GM12892 (cell line): ENCODE measurements at regions not wholly inside any gene's neighbourhood (a gene's known extent, or its start where the extent isn't known, plus 50 kb on each side); places are given as distances from the start of the nearest gene placed in this dataset.

Experiments
- POLR2A ChIP-seq: IDR thresholded peaks from 2 replicates; pipeline ENCODE4 v1.6.1; 2011; ENCODE audit warnings: low read depth, low read length, control low read depth
- TAF1 ChIP-seq: IDR thresholded peaks from 2 replicates; pipeline ENCODE4 v1.6.1; 2011; ENCODE audit warnings: low read depth, mild to moderate bottlenecking, control low read depth, low read length, borderline replicate concordance

DNA sequence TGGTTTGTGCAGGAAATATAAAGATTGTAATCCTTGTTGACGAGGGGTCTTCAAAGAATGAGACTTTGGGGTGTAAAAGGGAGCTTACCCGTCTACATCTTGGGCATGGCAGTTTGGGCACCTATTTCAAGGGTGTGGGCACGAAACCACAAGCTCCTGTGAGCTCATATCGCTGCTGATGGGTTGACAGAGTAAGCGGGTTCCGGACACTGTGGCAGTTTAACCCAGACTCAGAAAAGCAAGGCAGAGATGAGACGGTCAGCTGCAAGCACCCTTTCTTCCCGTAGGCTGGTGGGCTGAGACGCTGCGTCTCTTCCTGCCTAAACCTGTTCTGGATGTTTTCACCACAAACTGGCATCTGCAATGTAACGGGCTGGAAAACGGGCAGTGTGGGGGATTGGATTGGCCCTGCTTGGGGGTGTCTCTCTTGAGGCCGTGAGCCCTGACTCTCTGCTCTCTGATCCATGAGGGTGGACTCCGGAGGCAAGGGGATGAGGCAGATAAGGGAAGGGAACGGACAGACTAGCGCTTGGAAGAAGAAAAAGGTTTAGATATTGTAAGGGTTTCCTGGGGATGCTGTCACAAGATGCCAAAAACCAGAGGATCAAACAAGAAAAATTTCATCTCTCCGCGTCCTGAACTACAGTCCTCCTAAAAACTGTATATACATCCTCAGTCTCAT is 237.5 kb downstream of the SHOX start:
- TF ChIP-seq POLR2A (no peak), TAF1 (no peak)
